ENCODE measurements at regions not wholly inside any gene's neighbourhood (a gene's known extent, or its start where the extent isn't known, plus 50 kb on each side); places are given as distances from the start of the nearest gene placed in this dataset.

DNA sequence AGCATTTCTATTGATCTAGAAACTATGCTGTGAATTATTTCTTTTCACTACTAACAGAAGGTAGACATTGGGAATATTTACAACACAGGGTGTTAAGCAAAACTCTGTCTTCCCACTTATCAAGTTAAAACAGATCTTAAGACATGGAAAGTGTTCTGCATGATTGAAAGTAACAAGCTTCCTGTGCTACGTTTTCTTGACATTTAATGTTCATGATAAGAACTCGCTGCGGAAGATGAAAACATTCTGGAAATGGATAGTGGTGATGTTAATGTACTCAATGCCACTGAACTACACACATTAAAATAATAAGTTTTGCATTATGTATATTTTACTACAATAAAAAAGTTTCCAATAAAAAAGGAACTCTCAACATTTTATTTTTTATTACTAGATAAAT, 74.4 kb upstream of the SCN7A start:
- DNase-seq (ENCODE audit: low read depth in 4 of 4, low spot score in 1 of 4): no peak

GRCh38 chr2:166565501-166565900, 71.5 kb upstream of the SCN7A start:
- DNase-seq (ENCODE audit: low read depth in 4 of 4, low spot score in 1 of 4): no peak

GRCh38 chr2:166563894-166564293, 69.8 kb upstream of the SCN7A start:
- DNase-seq (ENCODE audit: low read depth in 4 of 4, low spot score in 1 of 4): no peak

DNA sequence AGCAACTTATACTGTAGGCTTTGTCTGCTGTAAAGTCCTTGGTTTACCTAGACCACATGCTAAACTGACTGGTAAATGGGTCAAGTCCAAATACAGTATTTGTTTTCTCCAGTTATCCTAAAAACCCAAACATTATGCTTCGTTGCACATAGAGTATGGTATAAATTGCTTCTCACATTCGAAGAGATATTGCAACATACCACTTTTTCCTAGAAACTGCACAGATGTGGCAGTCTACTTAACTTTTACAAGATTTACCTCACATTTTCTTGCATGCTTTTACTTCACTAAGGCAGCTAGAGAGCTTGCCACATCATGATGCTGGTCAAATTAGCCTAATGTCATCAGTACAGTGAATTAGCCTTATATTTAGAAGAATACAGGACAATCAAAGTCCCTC, 66.0 kb upstream of the SCN7A start:
- DNase-seq (ENCODE audit: low read depth in 4 of 4, low spot score in 1 of 4): no peak

- DNase-seq (ENCODE audit: low read depth in 4 of 4, low spot score in 1 of 4): no peak
Observed at GRCh38 chr2:166550923-166551322, 56.9 kb upstream of the SCN7A start.

GRCh38 chr2:166545473-166545872, 51.4 kb upstream of the SCN7A start:
- DNase-seq (ENCODE audit: low read depth in 4 of 4, low spot score in 1 of 4): no peak
